Bronchial epithelial cell (primary cell): ENCODE measurements at regions not wholly inside any gene's neighbourhood (a gene's known extent, or its start where the extent isn't known, plus 50 kb on each side); places are given as distances from the start of the nearest gene placed in this dataset.

ENCODE experiments used
- DNase-seq: peaks from one replicate; pipeline ENCODE4 v3.0.0-alpha.2; 2010; ENCODE audit warnings: low read depth
- FAIRE-seq: peaks from 2 replicates; lab custom pipeline; 2011; peaks lifted over from hg19 to GRCh38; lab: Jason Lieb, UNC
- H3K27me3 ChIP-seq: 2 replicates; pipeline ENCODE4 v1.5.1; 2011; ENCODE audit warnings: low read length; ENCODE audit not compliant: control insufficient read depth, insufficient read depth
- H3K36me3 ChIP-seq: 2 replicates; pipeline ENCODE4 v1.5.1; 2011; ENCODE audit warnings: low read length; ENCODE audit not compliant: control insufficient read depth, insufficient read depth
- H3K4me3 ChIP-seq: 2 replicates; pipeline ENCODE4 v1.5.1; 2011; ENCODE audit warnings: mild to moderate bottlenecking, low read depth, low read length, control low read depth
- CTCF ChIP-seq: IDR thresholded peaks from 2 replicates; pipeline ENCODE4 v1.5.1; 2011; ENCODE audit warnings: mild to moderate bottlenecking, moderate library complexity, low read length, control low read depth, inconsistent platforms; ENCODE audit not compliant: insufficient read depth, severe bottlenecking

GRCh38 chr4:147428583-147428982 lies 52.3 kb upstream of the EDNRA start:
- DNase-seq (peak; percentile 54), FAIRE-seq (no peak)

DNA sequence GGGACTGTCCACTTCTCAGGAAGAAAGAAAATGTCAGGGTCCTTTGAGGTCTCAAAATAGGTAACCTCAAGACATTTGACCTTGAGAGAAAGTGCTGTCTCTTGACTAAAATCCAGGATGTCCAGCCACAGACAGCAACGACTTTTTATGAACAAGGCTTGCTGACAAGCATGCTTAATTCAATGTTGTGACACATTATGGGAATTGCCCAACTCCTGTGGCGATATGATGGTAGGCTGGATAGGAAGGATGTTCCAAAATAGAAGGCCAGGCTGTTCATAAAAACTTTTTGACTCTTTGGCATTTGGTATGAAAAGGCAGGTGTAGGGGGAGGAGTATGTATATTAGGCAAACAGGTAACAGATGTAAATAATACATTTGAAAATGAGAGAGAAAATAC lies 50.8 kb upstream of the EDNRA start:
- no peak for TF ChIP-seq CTCF
- peak; percentile 26 for DNase-seq
- Histone ChIP-seq H3K27me3 (no peaks in the 10 kb centered on the region), H3K4me3 (no peak overlapping the region), H3K36me3 (no peaks in the 10 kb centered on the region)
- FAIRE-seq: no peak

More at GRCh38 chr4:147428583-147428982, 52.3 kb upstream of the EDNRA start:
- no peak for TF ChIP-seq CTCF
- H3K36me3 ChIP-seq: no peaks in the 10 kb centered on the region
- H3K4me3 ChIP-seq: no peak overlapping the region
- no peaks in the 10 kb centered on the region for H3K27me3 ChIP-seq
